ENCODE measurements at regions not wholly inside any gene's neighbourhood (a gene's known extent, or its start where the extent isn't known, plus 50 kb on each side); places are given as distances from the start of the nearest gene placed in this dataset.
"Not testable (repeated sequence)": the region's sequence is repeated elsewhere in the genome, so short reads cannot be mapped to it uniquely, and the experiment has no call there.

GRCh38 chr3:104245981-104246380, 1120.7 kb upstream of the ALCAM start:
- DNase-seq (ENCODE audit: low spot score), result no peak

- DNase-seq (ENCODE audit: low spot score), result no peak
Observed at GRCh38 chr3:104257486-104257885, 1109.2 kb upstream of the ALCAM start.

DNA sequence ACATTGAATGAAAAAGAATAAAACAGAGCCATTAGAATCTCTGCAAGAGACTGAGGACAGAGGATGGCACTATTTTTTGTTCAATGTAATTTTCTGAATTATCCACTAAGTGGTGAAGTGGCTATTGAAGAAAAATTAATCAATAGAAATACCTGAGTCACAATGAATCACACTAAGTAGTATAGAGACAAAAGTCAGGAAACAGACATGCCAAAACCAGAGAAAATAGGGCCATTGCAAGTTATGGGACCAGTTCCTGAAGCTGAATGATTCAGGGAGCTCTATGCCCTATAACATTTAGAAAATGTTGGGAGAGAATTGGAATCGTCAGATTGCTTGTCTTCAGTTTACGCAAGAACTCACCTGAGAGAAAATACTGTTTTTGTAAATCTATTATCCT, 1103.2 kb upstream of the ALCAM start:
- DNase-seq (ENCODE audit: low spot score), result no peak

DNA sequence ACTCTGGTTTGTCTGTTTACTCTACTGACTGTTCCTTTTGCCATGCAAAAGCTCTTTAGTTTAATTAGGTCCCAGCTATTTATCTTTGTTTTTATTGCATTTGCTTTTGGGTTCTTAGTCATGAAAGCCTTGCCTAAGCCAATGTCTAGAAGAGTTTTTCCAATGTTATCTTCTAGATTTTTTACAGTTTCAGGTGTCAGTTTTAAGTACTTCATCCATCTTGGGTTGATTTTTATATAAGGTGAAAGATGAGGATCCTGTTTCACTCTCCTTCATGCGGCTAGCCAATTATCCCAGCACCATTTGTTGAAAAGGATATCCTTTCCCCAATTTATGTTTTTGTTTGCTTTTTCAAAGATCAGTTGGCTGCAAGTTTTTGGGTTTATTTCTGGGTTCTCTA, 1100.5 kb upstream of the ALCAM start:
- DNase-seq (ENCODE audit: low spot score), result not testable (repeated sequence)

DNA sequence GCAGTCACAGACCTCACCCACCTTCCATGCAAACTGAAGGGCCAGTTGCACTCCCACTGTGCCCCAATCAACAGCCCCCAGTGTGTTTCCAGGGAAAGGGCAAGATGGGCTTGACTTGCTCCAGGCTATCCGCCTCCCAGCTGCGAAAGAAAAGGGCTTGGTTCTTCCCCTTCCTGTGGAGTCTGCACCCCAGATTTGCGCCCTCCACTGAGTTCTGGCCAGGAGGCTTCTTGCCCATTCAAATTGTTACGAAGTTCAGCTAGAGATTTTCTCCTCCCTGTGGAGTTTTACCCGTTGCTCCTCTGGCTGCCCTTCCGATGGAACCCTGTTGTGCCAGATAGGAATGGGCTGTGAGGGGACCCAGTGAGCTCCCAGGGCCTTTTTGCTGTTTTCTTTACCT, 1096.9 kb upstream of the ALCAM start:
- DNase-seq (ENCODE audit: low spot score), result no peak

- no peak for DNase-seq (ENCODE audit: low spot score)
Observed at GRCh38 chr3:104273046-104273649, 1093.6 kb upstream of the ALCAM start.

GRCh38 chr3:104275199-104275598, 1091.5 kb upstream of the ALCAM start:
- DNase-seq (ENCODE audit: low spot score), result no peak

- no peak for DNase-seq (ENCODE audit: low spot score)
Observed at GRCh38 chr3:104279617-104280016, 1087.1 kb upstream of the ALCAM start.

- no peak for DNase-seq (ENCODE audit: low spot score)
Observed at GRCh38 chr3:104281713-104282112, 1085.0 kb upstream of the ALCAM start.

DNA sequence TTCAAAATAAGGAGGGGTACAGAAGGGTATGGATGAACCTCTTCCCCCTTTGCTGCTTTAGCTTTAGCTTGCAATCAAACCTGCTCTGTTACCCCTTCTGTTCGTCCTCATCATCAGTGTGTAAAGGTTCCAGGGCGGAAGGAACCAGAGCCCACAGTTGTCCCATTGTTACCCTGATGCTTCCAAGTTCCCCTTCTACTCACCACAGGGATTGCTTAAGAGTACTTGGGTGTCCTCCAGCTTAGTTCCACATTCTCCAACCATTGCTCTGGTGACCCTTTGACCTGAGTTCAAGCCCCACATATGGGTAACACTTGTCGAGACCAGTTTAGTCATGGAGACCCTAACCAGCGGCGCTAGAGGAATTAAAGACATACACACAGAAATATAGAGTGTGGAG, 1080.1 kb upstream of the ALCAM start:
- DNase-seq (ENCODE audit: low spot score), result no peak

- no peak for DNase-seq (ENCODE audit: low spot score)
Observed at GRCh38 chr3:104291437-104291851, 1075.3 kb upstream of the ALCAM start.

DNA sequence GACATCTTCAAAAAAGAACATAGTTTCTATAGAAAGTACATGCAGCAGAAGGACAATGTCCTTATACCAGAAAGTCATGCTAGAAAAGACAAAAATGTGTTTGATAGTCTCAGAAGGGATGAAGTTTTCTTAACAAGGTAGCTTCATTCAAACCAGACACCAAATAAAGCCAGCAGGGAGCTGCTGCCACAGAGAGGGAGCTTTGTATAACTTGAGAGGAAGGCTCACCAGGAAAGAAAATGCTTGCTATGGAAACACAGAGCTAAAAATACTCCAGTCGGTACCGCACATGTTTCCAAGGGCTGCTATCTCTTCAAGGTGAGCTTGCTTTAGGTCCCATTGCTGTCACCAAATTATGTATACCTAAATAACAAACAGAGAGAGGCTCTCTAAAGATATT, 1074.8 kb upstream of the ALCAM start:
- DNase-seq (ENCODE audit: low spot score), result no peak

- DNase-seq (ENCODE audit: low spot score), result no peak
Observed at GRCh38 chr3:104297617-104298016, 1069.1 kb upstream of the ALCAM start.

DNA sequence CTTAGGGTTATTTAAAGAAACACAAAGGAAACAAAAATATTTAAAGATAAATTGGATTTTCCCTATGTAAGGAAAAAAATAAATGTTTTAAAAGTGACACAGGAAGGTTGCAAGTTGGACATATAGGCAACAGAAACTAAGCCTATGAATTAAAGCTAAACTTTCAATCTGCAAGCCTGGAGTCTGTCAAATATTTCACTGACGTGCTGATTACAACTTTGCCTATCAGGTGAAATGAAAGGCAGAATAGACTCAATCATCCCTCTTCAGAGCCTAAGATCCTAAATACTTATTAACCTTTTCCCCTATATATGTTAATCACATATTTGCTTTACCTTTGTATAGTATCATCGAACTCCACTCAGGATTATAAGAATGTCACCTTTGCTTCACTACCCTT, 1068.0 kb upstream of the ALCAM start:
- no peak for DNase-seq (ENCODE audit: low spot score)

GRCh38 chr3:104316118-104316517, 1050.6 kb upstream of the ALCAM start:
- no peak for DNase-seq (ENCODE audit: low spot score)

DNA sequence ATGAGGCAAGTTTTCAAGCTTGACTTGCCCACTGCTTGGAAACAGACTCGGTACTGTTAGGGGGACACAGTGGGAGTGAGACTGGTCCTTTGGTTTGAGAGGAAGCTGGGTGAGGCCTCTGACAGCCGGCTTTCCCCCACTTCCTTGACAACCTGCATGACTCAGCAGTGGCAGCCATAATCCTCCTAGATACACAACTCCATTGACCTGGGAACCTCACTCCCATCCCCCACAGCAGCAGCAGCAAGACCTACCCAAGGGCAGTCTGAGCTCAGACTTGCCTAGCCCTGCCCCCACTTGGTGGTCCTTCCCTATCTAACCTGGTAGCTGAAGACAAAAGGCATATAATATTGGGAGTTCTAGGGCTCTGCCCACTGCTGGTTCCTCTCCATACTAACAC, 1043.5 kb upstream of the ALCAM start:
- DNase-seq (ENCODE audit: low spot score), result no peak

- DNase-seq (ENCODE audit: low spot score), result no peak
Observed at GRCh38 chr3:104347291-104347690, 1019.4 kb upstream of the ALCAM start.

DNA sequence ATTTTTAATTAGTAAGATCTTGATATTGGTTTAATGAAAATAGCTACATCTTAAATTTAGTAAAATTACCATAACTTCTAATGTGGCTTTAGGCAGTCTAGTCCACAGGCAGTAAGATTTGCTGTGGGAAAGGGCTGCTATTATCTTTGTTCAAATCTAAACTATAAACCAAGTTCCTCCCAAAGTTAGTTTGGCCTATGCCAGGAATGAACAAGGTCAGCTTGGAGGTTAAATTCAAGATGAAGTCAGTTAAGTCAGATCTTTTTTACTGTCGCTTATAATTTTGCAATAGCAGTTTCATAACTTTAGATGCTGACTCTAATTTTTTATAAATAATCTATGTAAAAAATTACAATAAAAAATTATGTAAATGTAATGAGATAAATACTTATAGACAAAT, 1016.9 kb upstream of the ALCAM start:
- no peak for DNase-seq (ENCODE audit: low spot score)

DNA sequence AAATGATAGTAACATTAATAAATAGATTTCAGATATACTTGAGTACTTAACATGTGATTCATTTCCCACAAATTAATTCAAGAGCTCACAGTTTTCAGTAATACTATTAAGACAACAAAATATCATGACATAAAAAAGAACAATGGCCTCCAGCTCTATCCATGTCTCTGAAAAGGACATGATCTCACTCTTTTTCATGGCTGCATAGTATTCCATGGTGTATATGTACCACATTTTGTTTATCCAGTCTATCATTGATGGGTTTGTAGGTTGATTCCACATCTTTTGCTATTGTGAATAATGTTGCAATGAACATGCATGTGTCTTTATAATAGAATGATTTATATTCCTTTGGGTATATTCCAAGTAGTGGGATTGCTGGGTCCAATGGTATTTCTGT, 1012.8 kb upstream of the ALCAM start:
- no peak for DNase-seq (ENCODE audit: low spot score)

- no peak for DNase-seq (ENCODE audit: low spot score)
Observed at GRCh38 chr3:104359546-104359945, 1007.2 kb upstream of the ALCAM start.

DNA sequence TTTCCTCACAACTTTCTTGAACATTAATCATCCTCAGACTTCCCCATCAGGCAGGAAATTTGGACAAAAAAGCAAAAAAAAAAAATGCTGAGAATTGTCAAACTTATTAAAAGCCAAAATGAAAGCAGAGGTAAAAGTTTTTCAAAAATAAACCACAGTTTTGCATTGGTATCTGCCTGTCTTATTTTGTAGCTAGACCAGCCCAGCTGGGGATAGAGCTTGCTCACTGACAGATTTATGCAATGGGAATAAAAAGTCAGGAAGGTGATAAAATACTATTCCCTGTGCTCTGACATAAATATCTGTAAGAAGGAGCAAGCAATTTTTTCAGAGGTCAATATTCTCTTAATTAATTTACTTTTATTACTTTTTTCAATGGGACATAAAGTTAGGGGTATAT, 1006.7 kb upstream of the ALCAM start:
- no peak for DNase-seq (ENCODE audit: low spot score)

GRCh38 chr3:104361748-104362147, 1005.0 kb upstream of the ALCAM start:
- DNase-seq (ENCODE audit: low spot score), result not testable (repeated sequence)

DNA sequence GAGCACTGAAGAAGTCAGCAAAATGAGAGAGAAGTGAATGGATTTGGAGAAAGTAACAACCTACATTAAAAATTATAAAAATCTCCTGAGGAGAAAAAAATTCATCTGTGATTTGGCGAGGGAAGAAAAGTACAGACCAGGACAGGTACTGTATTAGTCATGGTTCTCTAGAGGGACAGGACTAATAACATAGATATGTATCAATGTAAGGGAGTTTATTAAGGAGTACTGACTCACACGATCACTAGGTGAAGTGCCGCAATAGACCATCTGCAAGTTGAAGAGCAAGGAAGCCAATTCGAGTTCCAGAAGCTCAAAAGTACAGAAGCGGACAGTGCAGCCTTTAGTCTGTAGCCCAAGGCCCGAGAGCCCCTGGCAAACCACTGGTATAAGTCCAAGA, 1004.4 kb upstream of the ALCAM start:
- no peak for DNase-seq (ENCODE audit: low spot score)

DNA sequence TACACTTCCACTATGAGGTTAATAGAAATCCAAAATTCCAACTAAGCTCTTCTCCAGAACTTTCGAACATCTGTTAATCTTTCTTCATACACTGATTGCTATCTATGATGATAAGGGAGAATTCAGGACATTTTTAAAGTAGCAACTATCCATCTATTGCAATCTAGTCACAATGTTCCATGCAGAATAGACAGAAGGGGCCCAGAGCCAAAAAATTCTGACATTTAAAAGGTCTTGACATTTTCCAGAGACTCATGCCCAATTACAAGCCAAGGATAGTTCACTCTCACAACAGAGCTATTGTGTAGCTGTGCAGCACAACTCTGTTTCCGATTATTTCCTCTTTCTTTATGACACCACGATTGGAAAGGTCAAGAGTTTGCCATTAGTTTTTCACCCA, 999.7 kb upstream of the ALCAM start:
- DNase-seq (ENCODE audit: low spot score), result no peak

GRCh38 chr3:104368760-104369159, 997.9 kb upstream of the ALCAM start:
- DNase-seq (ENCODE audit: low spot score), result no peak

Data from HuH-7 (cell line).